PC-9 (cell line): ENCODE measurements at regions not wholly inside any gene's neighbourhood (a gene's known extent, or its start where the extent isn't known, plus 50 kb on each side); places are given as distances from the start of the nearest gene placed in this dataset.

Experiments
- EZH2 ChIP-seq: fragments of 200-600 bp; sonication (generic); IDR thresholded peaks from 2 replicates; pipeline ENCODE4 v1.8.0; 2017; ENCODE audit warnings: antibody characterized with exemption, low read depth
- TF ChIP-seq, protein P1 (sequence below): fragments of 200-600 bp; sonication (generic); conservative IDR thresholded peaks from 2 replicates; pipeline ENCODE4 v1.6.1; 2017; ENCODE audit warnings: mixed run types, antibody characterized with exemption, mild to moderate bottlenecking, moderate library complexity

GRCh38 chr22:44603767-44604166 is 98.2 kb upstream of the PRR5 start:
- TF ChIP-seq, protein P1, sequence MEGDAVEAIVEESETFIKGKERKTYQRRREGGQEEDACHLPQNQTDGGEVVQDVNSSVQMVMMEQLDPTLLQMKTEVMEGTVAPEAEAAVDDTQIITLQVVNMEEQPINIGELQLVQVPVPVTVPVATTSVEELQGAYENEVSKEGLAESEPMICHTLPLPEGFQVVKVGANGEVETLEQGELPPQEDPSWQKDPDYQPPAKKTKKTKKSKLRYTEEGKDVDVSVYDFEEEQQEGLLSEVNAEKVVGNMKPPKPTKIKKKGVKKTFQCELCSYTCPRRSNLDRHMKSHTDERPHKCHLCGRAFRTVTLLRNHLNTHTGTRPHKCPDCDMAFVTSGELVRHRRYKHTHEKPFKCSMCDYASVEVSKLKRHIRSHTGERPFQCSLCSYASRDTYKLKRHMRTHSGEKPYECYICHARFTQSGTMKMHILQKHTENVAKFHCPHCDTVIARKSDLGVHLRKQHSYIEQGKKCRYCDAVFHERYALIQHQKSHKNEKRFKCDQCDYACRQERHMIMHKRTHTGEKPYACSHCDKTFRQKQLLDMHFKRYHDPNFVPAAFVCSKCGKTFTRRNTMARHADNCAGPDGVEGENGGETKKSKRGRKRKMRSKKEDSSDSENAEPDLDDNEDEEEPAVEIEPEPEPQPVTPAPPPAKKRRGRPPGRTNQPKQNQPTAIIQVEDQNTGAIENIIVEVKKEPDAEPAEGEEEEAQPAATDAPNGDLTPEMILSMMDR = no peak
- no peak for TF ChIP-seq EZH2
